ENCODE measurements at regions not wholly inside any gene's neighbourhood (a gene's known extent, or its start where the extent isn't known, plus 50 kb on each side); places are given as distances from the start of the nearest gene placed in this dataset.

- Histone ChIP-seq H3K4me2 (ENCODE audit: unreplicated experiment) (no peak overlapping the region), H3K27ac (no peak overlapping the region), H3K4me1 (ENCODE audit: insufficient read depth) (peaks cover 6% of the 10 kb centered on the region; the same call in 1 of the 2 replicates), H4K20me1 (ENCODE audit: insufficient read depth) (no peaks in the 10 kb centered on the region), H3K9ac (no peak overlapping the region), H3K9me3 (ENCODE audit: low read depth) (peaks cover 1% of the 10 kb centered on the region), H3K36me3 (ENCODE audit: low read depth) (no peaks in the 10 kb centered on the region), H3K79me2 (ENCODE audit: insufficient read depth) (no peaks in the 10 kb centered on the region), H3K9me2 (ENCODE audit: insufficient read depth) (no peaks in the 10 kb centered on the region), H2AFZ (no peak overlapping the region), H3K4me3 (no peak overlapping the region), H3F3A (ENCODE audit: insufficient read depth) (no peaks in the 10 kb centered on the region), H3K27me3 (replicated peaks; ENCODE audit: insufficient read depth) (no peaks in the 10 kb centered on the region)
- no peak for DNase-seq
- in situ Hi-C loops (cut with MboI), result no loop called here
- WGBS, 2 experiments (ENCODE audit: low coverage in 1 of 2, low lambda C conversion rate in 2 of 2, missing lambda C conversion rate in 2 of 2), result 91 to 100% methylated on average over 1 of the region's 1 CpG
- no peak for TF ChIP-seq EZH2phosphoT487 (IDR thresholded peaks at IDR 0.05; ENCODE audit: insufficient read depth, low read depth)
- TF ChIP-seq EZH2 (IDR thresholded peaks at IDR 0.05; ENCODE audit: insufficient read depth, poor library complexity, severe bottlenecking), result no peak
These were observed 141.3 kb downstream of the GNAT3 start for GRCh38 chr7:80370587-80370986.

DNA sequence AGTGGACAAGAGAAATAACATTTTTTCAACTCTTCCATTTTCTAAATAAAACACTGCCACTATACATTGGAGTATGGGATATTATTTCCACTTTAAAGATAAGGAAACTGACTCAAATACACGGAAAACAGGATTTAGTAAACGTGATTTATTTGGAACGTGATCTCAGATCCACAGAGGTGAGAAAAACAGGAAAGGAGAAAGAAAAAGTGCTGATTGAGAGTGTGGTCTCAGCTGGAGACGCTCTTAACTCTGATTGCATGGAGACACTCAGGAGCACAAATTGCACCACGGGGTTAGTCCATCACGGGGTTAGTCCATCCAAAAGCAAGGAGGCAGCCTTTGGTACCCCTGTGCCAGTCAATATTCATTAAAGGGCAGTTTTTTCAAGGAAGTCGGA lies 142.5 kb downstream of the GNAT3 start:
- no peak for TF ChIP-seq EZH2phosphoT487 (IDR thresholded peaks at IDR 0.05; ENCODE audit: insufficient read depth, low read depth)
- TF ChIP-seq EZH2 (IDR thresholded peaks at IDR 0.05; ENCODE audit: insufficient read depth, poor library complexity, severe bottlenecking), result no peak
- no peak overlapping the region for H3K9ac ChIP-seq
- no peaks in the 10 kb centered on the region for H3K9me2 ChIP-seq (ENCODE audit: insufficient read depth)
- H3K4me2 ChIP-seq (ENCODE audit: unreplicated experiment), result no peak overlapping the region
- in situ Hi-C loops (cut with MboI), result no loop called here
- H3K27ac ChIP-seq, result no peak overlapping the region
- no peak overlapping the region for H3K4me3 ChIP-seq
- no peaks in the 10 kb centered on the region for H4K20me1 ChIP-seq (ENCODE audit: insufficient read depth)
- no peaks in the 10 kb centered on the region for H3K79me2 ChIP-seq (ENCODE audit: insufficient read depth)
- peaks cover 2% of the 10 kb centered on the region for H3K9me3 ChIP-seq (ENCODE audit: low read depth)
- no peak for DNase-seq
- 84 to 85% methylated on average over 7 of the region's 7 CpGs for whole genome bisulfite sequencing, 2 experiments (ENCODE audit: low coverage in 1 of 2, low lambda C conversion rate in 2 of 2, missing lambda C conversion rate in 2 of 2)
- H2AFZ ChIP-seq, result no peak overlapping the region
- H3F3A ChIP-seq (ENCODE audit: insufficient read depth), result no peaks in the 10 kb centered on the region
- no peaks in the 10 kb centered on the region for H3K27me3 ChIP-seq (replicated peaks; ENCODE audit: insufficient read depth)
- no peaks in the 10 kb centered on the region for H3K36me3 ChIP-seq (ENCODE audit: low read depth)
- H3K4me1 ChIP-seq (ENCODE audit: insufficient read depth), result peaks cover 6% of the 10 kb centered on the region; the same call in 1 of the 2 replicates

DNA sequence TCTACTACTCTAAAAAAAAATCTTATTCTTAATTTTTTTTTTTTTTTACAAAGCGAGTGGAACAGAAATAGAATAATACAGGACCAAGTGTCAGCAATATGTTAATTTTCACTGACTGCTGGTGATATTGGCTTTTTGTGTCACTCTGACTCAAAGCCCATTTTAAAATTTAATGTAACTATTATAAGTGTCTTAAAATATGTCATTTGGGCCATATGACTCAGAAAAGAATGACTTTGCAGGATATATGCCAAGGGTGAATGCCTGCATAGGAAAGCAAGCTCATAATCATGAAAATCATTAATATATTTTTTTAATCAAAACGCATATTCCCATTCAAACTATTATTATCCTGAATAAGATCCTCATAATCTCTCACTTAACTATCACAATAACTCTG lies 149.2 kb downstream of the GNAT3 start:
- in situ Hi-C loops (cut with MboI), result no loop called here
- WGBS, 2 experiments (ENCODE audit: low coverage in 1 of 2, low lambda C conversion rate in 2 of 2, missing lambda C conversion rate in 2 of 2), result 78 to 82% methylated on average over 2 of the region's 2 CpGs
- Histone ChIP-seq H3K27me3 (replicated peaks; ENCODE audit: insufficient read depth) (no peaks in the 10 kb centered on the region), H3K9ac (no peak overlapping the region), H3K4me1 (ENCODE audit: insufficient read depth) (peaks cover 14% of the 10 kb centered on the region), H4K20me1 (ENCODE audit: insufficient read depth) (no peaks in the 10 kb centered on the region), H3F3A (ENCODE audit: insufficient read depth) (no peaks in the 10 kb centered on the region), H3K9me3 (ENCODE audit: low read depth) (peaks cover 2% of the 10 kb centered on the region), H3K4me3 (no peak overlapping the region), H2AFZ (no peak overlapping the region), H3K36me3 (ENCODE audit: low read depth) (no peaks in the 10 kb centered on the region), H3K79me2 (ENCODE audit: insufficient read depth) (no peaks in the 10 kb centered on the region), H3K27ac (no peak overlapping the region), H3K4me2 (ENCODE audit: unreplicated experiment) (no peak overlapping the region), H3K9me2 (ENCODE audit: insufficient read depth) (no peaks in the 10 kb centered on the region)
- TF ChIP-seq EZH2phosphoT487 (IDR thresholded peaks at IDR 0.05; ENCODE audit: insufficient read depth, low read depth), result no peak
- TF ChIP-seq EZH2 (IDR thresholded peaks at IDR 0.05; ENCODE audit: insufficient read depth, poor library complexity, severe bottlenecking), result no peak
- DNase-seq, result peak; percentile 32

DNA sequence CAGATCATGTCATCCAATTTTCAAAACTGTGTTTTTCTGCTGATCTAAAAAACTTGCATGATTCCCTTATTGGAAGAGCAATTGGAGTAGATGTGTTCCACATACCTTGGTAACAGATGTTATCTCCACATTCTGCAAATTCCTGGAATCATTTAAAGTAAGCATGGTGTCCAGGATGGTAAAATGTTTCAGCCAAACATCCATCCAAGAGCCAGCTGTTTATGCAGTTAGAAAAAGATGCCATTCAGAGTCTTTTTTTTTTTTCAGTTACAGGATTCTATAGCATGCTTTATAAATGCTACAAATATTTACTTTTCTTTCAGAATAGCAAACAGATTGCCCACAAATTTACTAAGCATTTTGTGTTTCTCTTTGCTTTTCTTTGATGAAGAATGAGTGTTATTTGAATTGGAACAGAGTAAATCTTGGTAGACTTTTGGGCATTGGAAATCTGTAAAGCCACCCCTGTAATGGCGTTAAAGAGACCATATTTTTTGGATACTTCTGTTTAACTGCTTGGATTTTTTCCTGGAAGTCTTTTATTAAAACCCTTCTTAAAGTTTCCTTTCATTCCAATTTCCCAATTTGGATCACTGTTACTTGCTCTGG lies 149.8 kb downstream of the GNAT3 start:
- in situ Hi-C loops (cut with MboI), result no loop called here
- TF ChIP-seq EZH2 (IDR thresholded peaks at IDR 0.05; ENCODE audit: insufficient read depth, poor library complexity, severe bottlenecking), result no peak
- TF ChIP-seq EZH2phosphoT487 (IDR thresholded peaks at IDR 0.05; ENCODE audit: insufficient read depth, low read depth), result no peak

More for the DNA sequence above, 149.8 kb downstream of the GNAT3 start:
- Histone ChIP-seq H3K4me1 (ENCODE audit: insufficient read depth) (peaks cover 17% of the 10 kb centered on the region), H4K20me1 (ENCODE audit: insufficient read depth) (no peaks in the 10 kb centered on the region), H3K27ac (no peak overlapping the region), H3K79me2 (ENCODE audit: insufficient read depth) (no peaks in the 10 kb centered on the region), H3K9me2 (ENCODE audit: insufficient read depth) (no peaks in the 10 kb centered on the region), H2AFZ (no peak overlapping the region), H3K4me3 (no peak overlapping the region), H3K9ac (no peak overlapping the region), H3K9me3 (ENCODE audit: low read depth) (peaks cover 2% of the 10 kb centered on the region), H3K4me2 (ENCODE audit: unreplicated experiment) (no peak overlapping the region), H3K27me3 (replicated peaks; ENCODE audit: insufficient read depth) (no peaks in the 10 kb centered on the region), H3F3A (ENCODE audit: insufficient read depth) (no peaks in the 10 kb centered on the region), H3K36me3 (ENCODE audit: low read depth) (no peaks in the 10 kb centered on the region)
- DNase-seq, result no peak
- 28 to 33% methylated on average over 1 of the region's 1 CpG for whole genome bisulfite sequencing, 2 experiments (ENCODE audit: low coverage in 1 of 2, low lambda C conversion rate in 2 of 2, missing lambda C conversion rate in 2 of 2)
